Activated CD4-positive, alpha-beta T cell treated with anti-CD3 and anti-CD28 coated beads, Interleukin-2, amount 50 U/mL, for 48 hours (primary cell): ENCODE measurements at regions not wholly inside any gene's neighbourhood (a gene's known extent, or its start where the extent isn't known, plus 50 kb on each side); places are given as distances from the start of the nearest gene placed in this dataset.
A peak's percentile ranks its signal among the peaks of the same experiment; 100 is the strongest.

Source experiments
- DNase-seq, 2 experiments: peaks; one replicate each; pipeline ENCODE4 v3.0.0-alpha.2; 2020

DNA sequence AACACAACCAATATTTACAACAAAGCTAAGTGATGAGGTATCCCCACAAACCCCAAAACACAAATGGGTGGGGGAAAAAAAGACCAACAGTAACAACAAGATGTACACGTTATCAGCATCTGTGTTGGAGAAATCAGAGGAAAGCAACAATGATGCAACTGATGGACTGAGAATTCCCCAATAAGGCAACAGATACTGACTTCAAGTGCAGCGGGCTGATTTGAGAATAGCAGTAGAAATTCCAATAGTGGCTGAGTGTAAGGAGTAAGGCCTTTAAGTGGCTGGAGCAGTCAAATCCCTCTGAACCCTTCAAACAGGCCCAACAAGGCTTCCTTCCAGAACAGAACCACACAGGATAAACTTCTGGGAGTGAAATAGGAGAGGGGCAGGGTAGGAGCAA lies 97.6 kb downstream of the TM2D1 start:
- no peak for DNase-seq

DNA sequence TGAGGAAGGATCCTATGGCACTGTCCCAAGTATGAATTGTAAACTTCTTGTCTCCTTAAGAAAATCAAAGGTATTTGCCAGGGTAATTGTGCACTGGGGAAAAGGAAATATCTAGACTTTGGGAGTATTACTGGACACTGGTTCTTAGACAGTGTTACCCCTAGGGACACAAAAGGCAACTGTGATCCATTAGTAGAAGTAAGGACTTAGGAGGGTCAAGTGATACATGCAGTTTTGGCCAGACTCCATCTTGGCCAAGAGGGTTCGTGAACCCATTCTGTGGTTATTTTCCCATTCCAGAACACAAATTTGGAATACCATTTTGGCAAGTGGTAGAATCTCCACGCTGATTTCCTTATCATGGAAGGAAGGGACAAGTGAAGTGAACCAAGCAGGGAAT lies 98.1 kb downstream of the TM2D1 start:
- DNase-seq: no peak

- DNase-seq: no peak
These were observed 101.1 kb downstream of the TM2D1 start for GRCh38 chr1:61623852-61624251.

- no peak for DNase-seq
These were observed 104.4 kb downstream of the TM2D1 start for GRCh38 chr1:61620536-61620935.

DNA sequence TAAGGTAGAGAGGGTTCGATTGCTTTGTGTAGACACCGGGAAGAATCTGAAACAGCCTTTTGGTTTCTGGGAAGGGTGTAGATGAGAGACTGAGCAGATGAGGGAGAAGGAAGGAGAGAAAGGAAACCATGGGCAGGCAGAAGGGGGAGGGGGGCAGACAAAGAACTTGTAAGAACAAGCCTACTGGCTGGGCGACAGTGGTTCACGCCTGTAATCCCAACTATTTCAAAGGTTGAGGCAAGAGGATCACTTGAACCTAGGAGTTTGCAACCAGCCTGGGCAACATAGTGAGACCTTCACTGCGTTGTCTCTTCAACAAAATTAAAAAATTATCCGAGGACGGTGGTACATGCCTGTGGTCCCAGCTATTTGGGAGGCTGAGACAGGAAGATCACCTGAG lies 106.2 kb downstream of the TM2D1 start:
- DNase-seq: no peak

DNA sequence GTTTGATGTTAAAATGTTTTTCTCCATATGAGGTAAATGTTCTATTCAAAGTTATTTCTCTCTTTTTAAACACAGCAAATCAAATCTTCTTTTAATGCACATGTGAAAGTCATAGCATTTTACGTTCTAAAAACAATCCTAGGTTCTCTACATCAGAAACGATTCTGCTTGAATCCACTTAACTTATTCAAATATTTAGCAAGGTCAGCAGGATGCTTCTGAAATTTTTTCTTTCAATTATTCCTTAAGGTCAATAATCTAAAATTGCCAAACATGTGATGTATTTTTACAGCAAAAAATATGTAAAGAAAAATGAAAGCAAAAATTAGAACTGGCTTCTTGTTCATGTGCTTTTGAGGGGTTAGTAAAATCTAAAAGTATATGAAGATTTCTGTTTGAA lies 106.7 kb downstream of the TM2D1 start:
- DNase-seq: no peak

DNA sequence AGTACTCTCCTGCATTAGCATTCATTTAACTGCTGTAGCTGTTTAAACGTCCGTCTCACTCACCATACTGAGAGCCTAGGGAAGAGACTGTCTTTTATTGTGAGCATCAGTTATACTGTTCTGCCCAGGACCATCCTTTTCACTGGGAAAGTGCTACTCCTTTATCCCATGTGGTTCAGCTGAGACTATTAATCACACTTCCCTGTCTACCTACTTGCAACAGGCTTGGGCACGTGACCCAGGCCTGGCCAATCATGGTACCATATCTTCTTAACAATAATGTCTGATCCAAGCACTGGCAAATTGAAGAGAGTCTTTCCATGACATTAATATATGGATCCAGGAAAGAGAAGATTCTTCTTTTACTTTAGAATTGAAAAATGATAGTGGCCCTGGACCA lies 108.1 kb downstream of the TM2D1 start:
- no peak for DNase-seq

GRCh38 chr1:61612602-61613001 lies 112.3 kb downstream of the TM2D1 start:
- DNase-seq: no peak

GRCh38 chr1:61609040-61609439 lies 115.9 kb downstream of the TM2D1 start:
- DNase-seq: no peak

GRCh38 chr1:61607448-61607847 lies 117.5 kb downstream of the TM2D1 start:
- no peak for DNase-seq

- DNase-seq: no peak
These were observed 118.3 kb downstream of the TM2D1 start for GRCh38 chr1:61606448-61607312.

DNA sequence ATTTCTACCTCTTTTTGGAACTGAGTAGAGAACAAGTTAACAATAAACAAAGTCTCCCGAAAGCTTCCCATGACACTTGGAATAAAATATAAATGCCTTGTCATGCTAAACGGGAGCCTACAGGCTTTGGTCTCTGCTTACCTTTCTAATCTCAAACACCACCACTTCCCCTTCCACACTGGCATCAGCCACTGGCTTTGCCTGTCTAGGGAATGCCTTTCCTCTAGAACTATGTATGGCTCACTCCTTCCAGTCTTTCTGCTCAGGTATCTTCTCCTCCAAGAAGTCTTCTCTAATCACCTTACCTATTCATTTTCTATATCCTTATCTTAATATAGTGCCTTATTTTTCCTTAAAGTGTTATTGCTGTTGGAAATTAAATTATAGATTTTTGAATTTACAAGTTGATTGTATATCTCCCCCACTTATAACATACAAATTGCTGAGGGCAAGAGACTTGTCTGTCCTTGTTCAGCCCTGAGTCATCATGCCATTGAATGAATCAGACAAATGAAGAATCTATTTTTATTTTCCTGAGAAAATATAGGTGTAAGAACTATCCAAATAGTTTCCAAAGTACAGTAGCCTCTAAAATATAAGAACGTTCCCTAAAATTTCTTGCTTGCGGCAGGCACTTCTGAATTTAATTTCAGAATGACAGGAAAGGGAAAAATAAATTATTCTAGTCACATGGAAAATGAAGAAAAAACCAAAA lies 119.2 kb downstream of the TM2D1 start:
- DNase-seq: no peak

DNA sequence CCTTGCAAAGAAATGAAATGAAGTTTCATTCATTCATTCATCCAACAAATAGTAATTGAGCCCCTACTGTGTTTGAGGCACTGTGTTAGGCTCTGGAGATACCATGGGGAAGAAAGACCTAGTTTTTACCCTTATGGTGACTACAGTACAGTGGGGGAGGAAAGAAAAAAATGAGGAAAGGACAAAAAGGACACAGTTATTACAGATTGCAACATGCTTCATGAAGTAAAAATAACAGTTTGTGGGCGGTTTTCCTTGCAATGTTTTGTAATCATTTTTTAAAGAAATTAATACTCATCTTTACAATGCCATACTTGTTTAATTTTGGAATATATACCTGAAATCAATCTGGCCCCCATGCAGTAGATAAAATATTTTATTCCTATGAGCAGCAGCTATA lies 120.3 kb downstream of the TM2D1 start:
- DNase-seq: no peak

GRCh38 chr1:61604261-61604660 lies 120.7 kb downstream of the TM2D1 start:
- no peak for DNase-seq

GRCh38 chr1:61602663-61603062 lies 122.3 kb downstream of the TM2D1 start:
- no peak for DNase-seq

DNA sequence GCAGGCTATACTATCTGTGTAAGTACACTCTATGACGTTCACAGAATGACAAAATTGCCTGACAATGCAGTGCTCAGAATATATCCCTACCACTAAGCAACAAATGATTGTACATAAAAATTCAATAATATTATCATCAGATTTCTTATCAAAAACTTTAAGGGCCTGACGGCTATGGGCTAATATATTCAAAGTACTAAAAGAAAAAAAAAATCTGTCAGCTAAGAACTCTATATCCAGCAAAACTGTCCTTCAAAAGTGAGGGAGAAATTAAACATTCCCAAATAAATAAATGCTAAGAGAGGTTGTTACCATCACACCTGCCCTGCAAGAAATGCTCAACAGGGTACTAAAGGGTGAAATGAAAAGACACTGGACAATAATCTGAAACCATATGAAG lies 127.3 kb downstream of the TM2D1 start:
- DNase-seq: no peak

GRCh38 chr1:61593331-61593730 lies 131.6 kb downstream of the TM2D1 start:
- no peak for DNase-seq

DNA sequence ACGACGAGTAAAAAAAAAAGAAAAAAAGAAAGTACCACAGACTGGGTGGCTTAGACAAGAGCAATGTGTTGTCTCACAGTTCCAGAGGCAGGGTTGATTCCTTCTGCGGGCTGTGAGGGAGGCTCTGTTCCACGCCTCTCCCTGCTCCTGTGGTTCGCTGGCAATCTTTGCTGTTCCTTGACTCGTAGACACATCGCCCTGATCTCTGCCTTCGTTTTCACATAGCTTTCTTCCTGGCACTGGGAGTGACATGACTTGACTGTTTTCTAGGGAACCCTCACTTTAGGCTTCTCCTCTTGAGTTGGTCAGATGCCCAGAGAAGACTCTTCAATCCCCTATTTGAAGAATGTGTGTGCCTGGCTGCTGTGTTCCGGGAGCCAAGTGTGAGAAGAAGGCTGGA lies 133.6 kb downstream of the TM2D1 start:
- DNase-seq: no peak

- peak; percentile 71 to 75 for DNase-seq
These were observed 135.9 kb downstream of the TM2D1 start for GRCh38 chr1:61588736-61589672.

DNA sequence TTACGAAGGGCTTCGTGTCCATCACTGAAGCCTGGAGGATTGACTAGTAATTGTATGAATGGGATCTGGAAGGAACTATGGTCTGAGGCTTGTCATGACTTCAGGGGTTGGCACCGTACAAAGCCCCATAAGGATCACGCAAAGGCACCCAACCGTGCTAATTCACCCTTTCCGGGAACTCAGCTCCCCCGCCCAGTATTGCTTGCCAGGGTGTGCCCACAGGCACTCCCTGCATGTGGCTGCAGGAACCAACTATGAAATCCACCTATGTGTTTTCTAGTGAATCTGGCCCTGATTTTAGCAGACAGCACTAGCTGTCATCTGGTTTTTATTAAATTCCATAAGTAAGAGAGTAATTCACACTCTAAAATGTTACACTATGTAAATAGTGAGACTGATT lies 139.2 kb downstream of the TM2D1 start:
- DNase-seq: no peak

DNA sequence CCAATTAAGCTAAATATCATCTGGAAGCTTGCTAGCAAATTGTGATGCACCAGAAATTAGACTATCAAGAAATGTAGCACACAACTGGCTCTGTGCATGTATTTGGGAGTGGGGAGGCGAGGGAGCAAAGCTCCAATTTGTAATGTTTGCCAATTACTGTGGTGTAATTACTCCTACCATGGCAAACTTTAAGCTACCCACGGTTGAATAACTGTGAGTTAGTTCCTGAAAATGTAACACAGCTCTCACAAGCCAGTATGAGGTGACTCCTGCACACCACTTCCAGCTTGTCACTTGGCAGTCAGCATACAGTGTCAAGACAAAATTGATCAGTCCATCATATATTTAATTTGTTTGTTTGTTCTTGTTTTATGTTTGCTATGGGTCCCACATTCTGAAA lies 141.2 kb downstream of the TM2D1 start:
- DNase-seq: no peak

DNA sequence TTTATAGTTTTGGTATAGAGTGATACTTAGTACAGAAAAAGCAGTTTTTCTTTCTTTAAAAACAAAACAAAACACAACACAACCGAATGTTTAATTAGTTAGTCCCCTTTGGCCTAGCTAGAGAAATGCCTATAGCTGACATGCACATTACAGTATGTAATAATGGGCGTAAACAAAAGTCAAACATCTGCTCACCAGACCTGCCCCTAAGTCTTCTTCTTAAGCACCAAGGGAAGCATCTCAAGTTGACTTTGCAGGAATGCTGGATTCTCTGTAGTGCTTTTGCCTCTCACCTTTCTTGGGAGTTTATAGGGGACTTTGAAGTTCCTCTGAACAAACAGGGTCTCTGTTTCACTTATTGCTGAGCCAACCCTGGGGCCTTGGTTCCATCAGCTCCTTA lies 143.7 kb downstream of the TM2D1 start:
- DNase-seq: no peak

- DNase-seq: no peak
These were observed 144.5 kb downstream of the TM2D1 start for GRCh38 chr1:61580417-61580816.
